ENCODE measurements at regions not wholly inside any gene's neighbourhood (a gene's known extent, or its start where the extent isn't known, plus 50 kb on each side); places are given as distances from the start of the nearest gene placed in this dataset.

DNA sequence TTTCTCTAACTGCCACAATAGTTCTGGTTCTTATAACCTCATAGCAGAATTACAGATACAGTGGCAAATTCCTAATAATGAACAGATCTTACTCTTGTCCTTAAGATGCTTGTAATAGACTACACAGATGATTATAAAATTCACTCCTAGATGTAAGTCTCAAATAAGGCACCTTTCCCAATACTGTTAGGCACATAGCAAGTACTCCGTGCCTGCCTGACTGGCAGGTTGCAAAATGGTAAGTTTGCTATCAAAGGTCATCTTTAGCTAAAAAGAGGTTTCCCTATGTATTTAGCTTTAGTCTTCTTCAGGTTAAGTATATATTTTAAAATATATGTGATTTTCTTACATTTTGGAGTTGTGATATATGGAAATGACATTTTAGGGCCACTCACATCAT is 50.4 kb upstream of the FHIP2A start:
- no peak overlapping the region for H2AK5ac ChIP-seq (ENCODE audit: low read depth, low read length)
- H4K5ac ChIP-seq (ENCODE audit: insufficient read length, low read depth, low read length), result no peak overlapping the region
- no peak overlapping the region for H4K91ac ChIP-seq (replicated peaks; ENCODE audit: insufficient read length, low read length)
- TF ChIP-seq CBX5 (IDR thresholded peaks at IDR 0.05; ENCODE audit: low read depth, low read length), result no peak
- no peak for TF ChIP-seq BRCA1 (IDR thresholded peaks at IDR 0.05; ENCODE audit: low read depth, low read length)
- TF ChIP-seq SP2 (IDR thresholded peaks at IDR 0.05; ENCODE audit: low read length), result no peak
- no peak for TF ChIP-seq RBBP5 (IDR thresholded peaks at IDR 0.05; ENCODE audit: borderline replicate concordance, low read depth, low read length)
- TF ChIP-seq HDAC6 (IDR thresholded peaks at IDR 0.05; ENCODE audit: low read depth, low read length), result no peak
- TF ChIP-seq SIX5 (IDR thresholded peaks at IDR 0.05; ENCODE audit: low read depth, low read length), result no peak
- TF ChIP-seq CHD1 (IDR thresholded peaks at IDR 0.05; ENCODE audit: low read depth, low read length), result no peak
- TF ChIP-seq TCF12 (IDR thresholded peaks at IDR 0.05; ENCODE audit: low read depth, low read length), result no peak
- no peak overlapping the region for H3K56ac ChIP-seq (replicated peaks; ENCODE audit: insufficient read length, low read depth, low read length)
- POLR2A ChIA-PET (ENCODE audit: partially characterized antibody), result no interaction called here
- DNase-seq (ENCODE audit: low read depth in 1 of 2, low spot score in 2 of 2) (no peak), FAIRE-seq (no peak)
- H3K14ac ChIP-seq (ENCODE audit: insufficient read length), result no peak overlapping the region
- no peak overlapping the region for H3K23ac ChIP-seq (ENCODE audit: insufficient read length)
- no peak overlapping the region for H2AFZ ChIP-seq (ENCODE audit: low read length)
- no peak overlapping the region for H3K4ac ChIP-seq (replicated peaks; ENCODE audit: insufficient read length, low read depth, low read length)
- no peak overlapping the region for H4K8ac ChIP-seq (ENCODE audit: extremely low read depth, insufficient read depth, low read length)
- no peaks in the 10 kb centered on the region for H3K79me2 ChIP-seq (ENCODE audit: control insufficient read depth in 1 of 2, insufficient read depth in 2 of 2, low read length in 2 of 2)
- no peak overlapping the region for H3K4me2 ChIP-seq (ENCODE audit: insufficient read depth in 1 of 2, low read depth in 2 of 2, low read length in 2 of 2)
- H3K23me2 ChIP-seq (ENCODE audit: low read depth, low read length), result peaks cover 6% of the 10 kb centered on the region; the same call in 1 of the 2 replicates
- peaks cover 0 to 8% (median 4%) of the 10 kb centered on the region in 4 experiments; a peak in 4 of 7 replicates for H3K27me3 ChIP-seq (replicated peaks in 1 of 4; ENCODE audit: control insufficient read depth in 3 of 4, extremely low read depth in 1 of 4, insufficient read depth in 3 of 4, low read length in 3 of 4)
- no peak overlapping the region for H2BK20ac ChIP-seq (ENCODE audit: low read length)
- no peaks in the 10 kb centered on the region for H3K9me3 ChIP-seq (ENCODE audit: insufficient read depth in 2 of 2, low read depth in 1 of 2, low read length in 1 of 2)
- no peak overlapping the region for H2BK12ac ChIP-seq (ENCODE audit: low read depth, low read length)
- no peak overlapping the region for H3K27ac ChIP-seq (ENCODE audit: low read depth, low read length)
- no peaks in the 10 kb centered on the region for H3K79me1 ChIP-seq (ENCODE audit: low read depth, low read length)
- peaks cover 0 to 2% (median under 1%) of the 10 kb centered on the region in 4 experiments; a peak in 2 of 7 replicates for H3K4me1 ChIP-seq (replicated peaks in 1 of 4; ENCODE audit: control insufficient read depth in 3 of 4, insufficient read depth in 4 of 4, low read length in 3 of 4)
- 95% methylated on average over 1 of the region's 1 CpG; no CpG with 5 or more reads in 1 of the 2 experiments for WGBS, 2 experiments (ENCODE audit: extremely low coverage in 1 of 2, insufficient coverage in 1 of 2, insufficient read length in 1 of 2, insufficient replicate concordance in 2 of 2, low coverage in 1 of 2, low lambda C conversion rate in 2 of 2, missing lambda C conversion rate in 1 of 2)
- no peaks in the 10 kb centered on the region for H4K20me1 ChIP-seq (replicated peaks in 1 of 2; ENCODE audit: control insufficient read depth in 1 of 2, insufficient read depth in 2 of 2, low read length in 2 of 2)
- no peak overlapping the region for H2BK15ac ChIP-seq (ENCODE audit: low read length)
- CTCF ChIA-PET (ENCODE audit: partially characterized antibody), result interaction anchor here (1.5 kb wide), 1 partner anchor 67 kb away, joined by 3 read pairs; no protein-coding TSS in a partner anchor
- H2BK5ac ChIP-seq (ENCODE audit: low read depth, low read length), result no peak overlapping the region
- no peak overlapping the region for H3K4me3 ChIP-seq (ENCODE audit: extremely low read depth in 1 of 4, insufficient read depth in 2 of 4, low read depth in 3 of 4, low read length in 4 of 4)
- no peak overlapping the region for H3K18ac ChIP-seq (ENCODE audit: extremely low read depth, low read length)
- H2BK120ac ChIP-seq (replicated peaks; ENCODE audit: low read depth, low read length), result no peak overlapping the region
- no peaks in the 10 kb centered on the region for H3K36me3 ChIP-seq (ENCODE audit: control insufficient read depth in 2 of 4, insufficient read depth in 4 of 4, low read length in 3 of 4)
- H3K9ac ChIP-seq (replicated peaks in 1 of 4; ENCODE audit: extremely low read depth in 1 of 4, low read depth in 3 of 4, low read length in 3 of 4), result no peak overlapping the region
